SK-N-MC (cell line): ENCODE measurements at regions not wholly inside any gene's neighbourhood (a gene's known extent, or its start where the extent isn't known, plus 50 kb on each side); places are given as distances from the start of the nearest gene placed in this dataset.

Experiments
- EZH2 ChIP-seq: fragments of 200-600 bp; sonication (generic); IDR thresholded peaks from one replicate; pipeline ENCODE4 v1.6.1; 2017; ENCODE audit warnings: antibody characterized with exemption
- FOXP2 ChIP-seq: optimal IDR thresholded peaks from 2 replicates; pipeline ENCODE3; 2011; ENCODE audit warnings: mild to moderate bottlenecking, moderate library complexity; ENCODE audit not compliant: insufficient read depth; ENCODE audit errors: extremely low read length, control extremely low read depth
- POLR2AphosphoS5 ChIP-seq: IDR thresholded peaks from 2 replicates; pipeline ENCODE4 v1.6.1; 2012; ENCODE audit warnings: mild to moderate bottlenecking, low read depth, low read length, borderline replicate concordance

DNA sequence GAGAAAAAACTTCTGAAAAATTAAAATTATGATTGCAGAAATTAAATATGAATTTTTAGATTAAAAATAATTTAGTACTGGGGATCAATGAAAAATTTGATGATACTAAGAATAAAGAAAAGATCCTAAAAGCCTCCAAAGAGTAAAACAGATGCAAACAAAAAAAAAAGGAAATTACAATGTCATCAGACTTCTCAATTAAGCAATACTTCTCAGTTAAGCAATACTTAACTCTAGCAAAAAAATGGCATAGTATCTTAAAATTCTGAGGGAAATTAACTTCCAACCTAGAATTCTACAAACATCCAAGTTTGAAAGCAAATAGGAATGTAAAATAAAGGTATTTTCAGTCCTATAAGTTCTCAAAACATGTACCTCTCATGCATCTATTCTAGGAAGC lies 141.2 kb upstream of the INTU start:
- TF ChIP-seq POLR2AphosphoS5 = no peak
- no peak for TF ChIP-seq EZH2
- no peak for TF ChIP-seq FOXP2
